K562 (cell line): ENCODE measurements at regions not wholly inside any gene's neighbourhood (a gene's known extent, or its start where the extent isn't known, plus 50 kb on each side); places are given as distances from the start of the nearest gene placed in this dataset.

ENCODE experiments used
- ATAC-seq: fragments of 200-7000 bp; cut with Tn5 transposase; 3 replicates; pipeline ENCODE4 v1.9.1; 2020; ENCODE audit warnings: moderate library complexity
- BruUV-seq: library from RNA; stranded (reverse); fragments of 400-500 nt; replicated peaks from 2 replicates; lab custom pipeline; 2021; lab: Mats Ljungman, UMichigan
- CTCF ChIA-PET: fragments of 300-600 bp; formaldehyde crosslinking; extraction: SDS; loops from one replicate; lab custom pipeline; 2021; ENCODE audit warnings: low intra/inter-chr PET ratio; lab: Yijun Ruan, JAX
- POLR2A ChIA-PET: fragments of 300-600, 350-650 bp; sonication (Branson Sonifier 250); formaldehyde crosslinking; extraction: SDS; loops from one replicate; lab custom pipeline; 2021; ENCODE audit warnings: antibody characterized with exemption, inconsistent platforms; lab: Yijun Ruan, JAX
- DNase-seq, 4 experiments: peaks; one replicate each; pipeline versions ENCODE4 v3.0.0 to v3.0.0-alpha.2; 2011 to 2018; ENCODE audit warnings: low spot score in 3 of 4, mixed read lengths in 3 of 4; ENCODE audit errors: extremely low read depth in 1 of 4
- FAIRE-seq: peaks from 2 replicates; lab custom pipeline; 2011; peaks lifted over from hg19 to GRCh38; lab: Jason Lieb, UNC
- H2AFZ ChIP-seq: 2 replicates; pipeline ENCODE4 v1.6.0; 2011; ENCODE audit warnings: low read depth, low read length, control low read depth, inconsistent platforms
- H3K27ac ChIP-seq: fragments of 200-600 bp; 3 replicates; pipeline ENCODE4 v1.8.0; 2011; ENCODE audit warnings: low read depth, mild to moderate bottlenecking, control low read depth, inconsistent platforms, low read length, moderate library complexity, mixed read lengths; ENCODE audit errors: extremely low read depth
- H3K27me3 ChIP-seq, 2 experiments: fragments of 300-600 bp in 1 of 2; 2 replicates in 1 of 2; 3 replicates in 1 of 2; pipeline versions ENCODE4 v1.6.0 to v1.8.0; 2011; ENCODE audit warnings: inconsistent platforms in 2 of 2, low read length in 2 of 2, mild to moderate bottlenecking in 1 of 2, mixed read lengths in 1 of 2, moderate library complexity in 1 of 2; ENCODE audit not compliant: control insufficient read depth in 2 of 2, insufficient read depth in 2 of 2
- H3K36me3 ChIP-seq: fragments of 300-600 bp; 3 replicates; pipeline ENCODE4 v1.8.0; 2011; ENCODE audit warnings: mild to moderate bottlenecking, low read length, inconsistent platforms; ENCODE audit not compliant: control insufficient read depth, insufficient read depth
- H3K4me1 ChIP-seq, 2 experiments: fragments of 200-600 bp in 1 of 2; replicated peaks in 1 of 2; 2 replicates in 1 of 2; 3 replicates in 1 of 2; pipeline versions ENCODE4 v1.5.1 to v1.8.0; 2011; ENCODE audit warnings: inconsistent platforms in 2 of 2, low read length in 2 of 2, mild to moderate bottlenecking in 1 of 2, mixed read lengths in 1 of 2, moderate library complexity in 1 of 2; ENCODE audit not compliant: control insufficient read depth in 2 of 2, insufficient read depth in 2 of 2
- H3K4me2 ChIP-seq: 2 replicates; pipeline ENCODE4 v1.6.1; 2011; ENCODE audit warnings: low read length, control low read depth, inconsistent platforms, mixed read lengths; ENCODE audit not compliant: insufficient read depth
- H3K4me3 ChIP-seq: fragments of 200-600 bp; sonication (generic), shearing (Covaris generic); 2 replicates; pipeline ENCODE4 v1.5.1; 2016; ENCODE audit warnings: control low read depth, inconsistent platforms
- H3K79me2 ChIP-seq: fragments of 200-600 bp; 3 replicates; pipeline ENCODE4 v1.8.0; 2011; ENCODE audit warnings: low read length, inconsistent platforms; ENCODE audit not compliant: control insufficient read depth, insufficient read depth
- H3K9ac ChIP-seq, 2 experiments: 2 replicates each; pipeline versions ENCODE4 v1.6.0 to v1.6.1; 2011; ENCODE audit warnings: low read depth in 2 of 2, low read length in 2 of 2, control low read depth in 1 of 2, inconsistent platforms in 1 of 2, mild to moderate bottlenecking in 1 of 2, mixed read lengths in 1 of 2; ENCODE audit not compliant: insufficient read depth in 1 of 2
- H3K9me1 ChIP-seq: one replicate; pipeline ENCODE4 v1.6.0; 2011; ENCODE audit warnings: inconsistent platforms, mild to moderate bottlenecking, low read length, moderate library complexity; ENCODE audit not compliant: control insufficient read depth, insufficient read depth
- H3K9me3 ChIP-seq: replicated peaks from 2 replicates; pipeline ENCODE4 v1.5.1; 2011; ENCODE audit warnings: low read depth, low read length, inconsistent platforms; ENCODE audit not compliant: control insufficient read depth, insufficient read depth
- H4K20me1 ChIP-seq: replicated peaks from 2 replicates; pipeline ENCODE4 v1.6.1; 2011; ENCODE audit warnings: low read length, inconsistent platforms, mixed read lengths; ENCODE audit not compliant: control insufficient read depth, insufficient read depth
- SMARCC2 ChIP-seq: fragments of 450-650 bp; IDR thresholded peaks from 2 replicates; pipeline ENCODE4 v1.6.1; 2017; ENCODE audit warnings: antibody characterized with exemption, moderate library complexity, mild to moderate bottlenecking, low read depth
- TAF15 ChIP-seq: fragments of 200-400 bp; formaldehyde crosslinking; IDR thresholded peaks from 2 replicates; pipeline ENCODE4 v1.6.1; 2017; ENCODE audit warnings: mild to moderate bottlenecking, low read depth, low read length, moderate library complexity
- ZNF318 ChIP-seq, 2 experiments: fragments of 450-650 bp; IDR thresholded peaks; 2 replicates each; pipeline ENCODE4 v1.6.1; 2016; ENCODE audit warnings: mild to moderate bottlenecking in 2 of 2, borderline replicate concordance in 1 of 2, low read depth in 1 of 2, moderate library complexity in 1 of 2
- ZNF398 ChIP-seq: fragments of 250-450 bp; sonication (Bioruptor Pico); IDR thresholded peaks from 2 replicates; pipeline ENCODE4 v1.8.0; 2021; ENCODE audit warnings: moderate library complexity, mild to moderate bottlenecking, inconsistent platforms
- ZNF696 ChIP-seq: fragments of 250-450 bp; sonication (Bioruptor Pico); conservative IDR thresholded peaks from 2 replicates; pipeline ENCODE4 v1.4.0; 2020; ENCODE audit warnings: mild to moderate bottlenecking, moderate library complexity
- in situ Hi-C: fragments of 300-500 bp; cut with MboI; formaldehyde crosslinking; loops from 4 replicates; pipeline ENCODE4 v1.15.0; 2018; ENCODE audit warnings: inconsistent platforms, mixed read lengths
- intact Hi-C: fragments of 100-400 bp; cut with micrococcal nuclease; formaldehyde crosslinking; loops from 2 replicates; pipeline ENCODE4 v1.14.2; 2022
- TF ChIP-seq, protein P1 (sequence below): fragments of 450-650 bp; formaldehyde crosslinking; IDR thresholded peaks from 2 replicates; pipeline ENCODE4 v1.4.0; 2020; ENCODE audit warnings: mild to moderate bottlenecking, mixed read lengths
- TF ChIP-seq, protein P2 (sequence below): fragments of 450-650 bp; conservative IDR thresholded peaks from 2 replicates; pipeline ENCODE4 v1.6.1; 2016; ENCODE audit warnings: missing genetic modification characterization, low read depth, mild to moderate bottlenecking, control low read depth, missing compliant biosample characterization

DNA sequence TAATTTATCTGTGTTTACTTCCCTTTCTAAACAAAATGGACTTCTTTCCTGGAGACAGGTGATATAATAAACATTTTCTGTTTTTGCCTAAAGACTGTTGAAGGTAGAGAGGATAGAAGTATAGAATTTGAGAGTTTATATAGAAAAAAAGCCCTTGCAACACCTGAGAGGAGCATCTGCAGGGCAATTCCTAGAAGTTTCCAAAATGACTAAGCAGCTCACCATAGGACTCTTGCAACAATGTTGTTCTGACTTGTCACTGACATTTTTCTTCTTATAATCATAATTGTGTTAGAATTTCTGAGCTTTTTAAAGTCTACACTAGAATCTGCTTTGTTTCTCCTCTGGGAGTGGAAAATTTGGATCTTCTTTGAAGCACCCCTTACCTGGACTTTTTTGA lies 216.8 kb downstream of the TUSC1 start:
- Histone ChIP-seq H3K4me1 (no peaks in the 10 kb centered on the region), H3K4me3 (no peak overlapping the region), H3K9ac (no peak overlapping the region), H3K36me3 (no peaks in the 10 kb centered on the region), H3K27me3 (no peaks in the 10 kb centered on the region), H3K27ac (no peak overlapping the region), H2AFZ (no peak overlapping the region), H3K9me1 (no peaks in the 10 kb centered on the region), H3K9me3 (no peaks in the 10 kb centered on the region)
- ATAC-seq: no peak
- intact Hi-C loops: no loop called here
- no TSS peak for BruUV-seq
- no peak for FAIRE-seq
- CTCF ChIA-PET: no interaction called here
- TF ChIP-seq ZNF318 (IDR thresholded peaks at IDR 0.05; ENCODE audit: borderline replicate concordance in 1 of 2, low read depth in 1 of 2) (no peak), ZNF398 (CRISPR knock-in tag) (no peak), TAF15 (no peak), SMARCC2 (no peak), ZNF696 (no peak)
- TF ChIP-seq, protein P1, sequence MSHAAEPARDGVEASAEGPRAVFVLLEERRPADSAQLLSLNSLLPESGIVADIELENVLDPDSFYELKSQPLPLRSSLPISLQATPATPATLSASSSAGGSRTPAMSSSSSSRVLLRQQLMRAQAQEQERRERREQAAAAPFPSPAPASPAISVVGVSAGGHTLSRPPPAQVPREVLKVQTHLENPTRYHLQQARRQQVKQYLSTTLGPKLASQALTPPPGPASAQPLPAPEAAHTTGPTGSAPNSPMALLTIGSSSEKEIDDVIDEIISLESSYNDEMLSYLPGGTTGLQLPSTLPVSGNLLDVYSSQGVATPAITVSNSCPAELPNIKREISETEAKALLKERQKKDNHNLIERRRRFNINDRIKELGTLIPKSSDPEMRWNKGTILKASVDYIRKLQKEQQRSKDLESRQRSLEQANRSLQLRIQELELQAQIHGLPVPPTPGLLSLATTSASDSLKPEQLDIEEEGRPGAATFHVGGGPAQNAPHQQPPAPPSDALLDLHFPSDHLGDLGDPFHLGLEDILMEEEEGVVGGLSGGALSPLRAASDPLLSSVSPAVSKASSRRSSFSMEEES (CRISPR knock-in tag): no peak
- TF ChIP-seq, protein P2, sequence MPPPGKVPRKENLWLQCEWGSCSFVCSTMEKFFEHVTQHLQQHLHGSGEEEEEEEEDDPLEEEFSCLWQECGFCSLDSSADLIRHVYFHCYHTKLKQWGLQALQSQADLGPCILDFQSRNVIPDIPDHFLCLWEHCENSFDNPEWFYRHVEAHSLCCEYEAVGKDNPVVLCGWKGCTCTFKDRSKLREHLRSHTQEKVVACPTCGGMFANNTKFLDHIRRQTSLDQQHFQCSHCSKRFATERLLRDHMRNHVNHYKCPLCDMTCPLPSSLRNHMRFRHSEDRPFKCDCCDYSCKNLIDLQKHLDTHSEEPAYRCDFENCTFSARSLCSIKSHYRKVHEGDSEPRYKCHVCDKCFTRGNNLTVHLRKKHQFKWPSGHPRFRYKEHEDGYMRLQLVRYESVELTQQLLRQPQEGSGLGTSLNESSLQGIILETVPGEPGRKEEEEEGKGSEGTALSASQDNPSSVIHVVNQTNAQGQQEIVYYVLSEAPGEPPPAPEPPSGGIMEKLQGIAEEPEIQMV (tag): no peak
- TF ChIP-seq, all 486 proteins: peak for 0
- H4K20me1 ChIP-seq: no peaks in the 10 kb centered on the region
- in situ Hi-C loops: no loop called here
- no peaks in the 10 kb centered on the region for H3K79me2 ChIP-seq
- no peak for DNase-seq
- POLR2A ChIA-PET: no interaction called here
- no peak overlapping the region for H3K4me2 ChIP-seq
